Stimulated activated CD8-positive, alpha-beta memory T cell treated with anti-CD3 and anti-CD28 coated beads, Interleukin-12 subunit alpha, Interleukin-12 subunit beta, amount 100 ng/mL, for 24 hours (primary cell): ENCODE measurements at regions not wholly inside any gene's neighbourhood (a gene's known extent, or its start where the extent isn't known, plus 50 kb on each side); places are given as distances from the start of the nearest gene placed in this dataset.

Source experiments
- DNase-seq: peaks from one replicate; pipeline ENCODE4 v3.0.0-alpha.2; 2020; ENCODE audit errors: extremely low read depth

GRCh38 chr7:68006619-68007018, 1010.0 kb downstream of the TYW1 start:
- no peak for DNase-seq

GRCh38 chr7:68009716-68010115, 1013.1 kb downstream of the TYW1 start:
- no peak for DNase-seq

DNA sequence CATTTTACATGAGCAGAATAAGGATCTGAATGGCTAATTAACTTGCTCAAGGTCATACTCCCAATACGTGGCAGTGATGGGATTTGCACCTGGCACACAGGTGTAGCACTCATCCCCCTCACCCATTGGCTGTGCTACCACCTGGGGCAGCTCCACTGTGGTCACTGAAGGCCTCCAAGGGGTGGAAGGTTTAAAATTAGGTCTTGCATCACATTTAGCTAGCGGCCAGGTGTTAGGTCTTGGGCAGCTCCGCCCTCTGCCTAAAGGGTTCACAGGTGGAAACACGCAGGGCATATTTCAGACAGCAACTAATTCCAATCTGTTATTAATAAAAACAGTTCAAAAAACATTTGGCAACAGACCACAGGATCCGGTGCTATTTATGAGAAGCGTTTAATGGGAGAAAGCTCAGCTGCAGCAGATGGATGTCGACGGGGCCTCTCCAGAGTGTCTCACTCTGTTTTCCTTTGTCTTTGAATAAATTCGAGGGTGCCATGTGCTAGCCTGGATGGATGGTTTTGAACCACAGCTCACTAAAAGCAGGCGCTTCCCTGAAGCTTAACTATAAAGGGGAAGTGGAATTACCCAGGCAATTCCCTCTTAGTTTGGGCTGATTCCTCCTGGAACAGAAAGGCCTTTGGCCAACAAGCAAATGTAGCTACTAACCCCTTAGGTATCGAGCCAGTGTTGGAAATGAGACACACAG, 1017.6 kb downstream of the TYW1 start:
- DNase-seq = no peak

- DNase-seq = no peak
These were observed 1018.7 kb downstream of the TYW1 start for GRCh38 chr7:68015122-68015977.

- DNase-seq = no peak
These were observed 1019.4 kb downstream of the TYW1 start for GRCh38 chr7:68015978-68016532.

GRCh38 chr7:68020102-68020501, 1023.5 kb downstream of the TYW1 start:
- DNase-seq = no peak

DNA sequence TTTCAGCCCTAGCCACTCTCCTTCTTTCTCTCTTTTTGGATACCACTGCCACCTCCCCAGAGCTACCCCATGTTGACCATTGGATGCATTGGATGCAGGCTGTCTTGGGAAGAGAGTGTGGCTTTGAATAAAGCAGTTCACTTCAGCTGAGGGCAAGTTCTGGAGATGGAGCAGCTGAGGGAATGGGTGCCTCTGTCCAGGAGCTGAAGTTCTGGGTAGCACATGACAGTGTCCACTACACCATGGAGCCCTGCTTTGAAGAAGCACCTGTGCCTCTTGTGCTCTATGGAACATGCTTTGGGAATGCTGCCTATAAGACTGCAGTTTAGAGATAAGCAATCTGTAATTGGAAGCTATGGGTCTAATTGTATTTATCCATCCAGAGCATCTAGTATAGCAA, 1028.7 kb downstream of the TYW1 start:
- no peak for DNase-seq

DNA sequence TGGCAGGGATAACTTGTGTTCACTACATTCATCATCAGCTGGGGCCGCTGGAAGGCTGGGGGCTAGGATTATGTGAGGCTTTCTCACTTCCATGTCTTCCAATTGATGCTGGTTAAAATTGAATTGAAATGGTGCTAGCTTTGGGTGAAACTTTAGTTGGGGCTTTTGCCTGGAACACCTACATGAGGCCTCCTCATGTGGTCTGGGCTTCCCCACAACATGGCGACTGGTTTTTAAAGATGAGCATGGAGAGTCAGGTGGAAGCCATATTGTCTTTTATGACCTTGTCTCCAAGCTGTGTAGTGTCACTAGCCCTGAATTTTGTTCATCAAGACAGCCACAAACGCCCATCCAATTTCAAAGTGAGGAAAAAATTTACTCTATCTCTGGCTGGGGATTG, 1033.9 kb downstream of the TYW1 start:
- no peak for DNase-seq

DNA sequence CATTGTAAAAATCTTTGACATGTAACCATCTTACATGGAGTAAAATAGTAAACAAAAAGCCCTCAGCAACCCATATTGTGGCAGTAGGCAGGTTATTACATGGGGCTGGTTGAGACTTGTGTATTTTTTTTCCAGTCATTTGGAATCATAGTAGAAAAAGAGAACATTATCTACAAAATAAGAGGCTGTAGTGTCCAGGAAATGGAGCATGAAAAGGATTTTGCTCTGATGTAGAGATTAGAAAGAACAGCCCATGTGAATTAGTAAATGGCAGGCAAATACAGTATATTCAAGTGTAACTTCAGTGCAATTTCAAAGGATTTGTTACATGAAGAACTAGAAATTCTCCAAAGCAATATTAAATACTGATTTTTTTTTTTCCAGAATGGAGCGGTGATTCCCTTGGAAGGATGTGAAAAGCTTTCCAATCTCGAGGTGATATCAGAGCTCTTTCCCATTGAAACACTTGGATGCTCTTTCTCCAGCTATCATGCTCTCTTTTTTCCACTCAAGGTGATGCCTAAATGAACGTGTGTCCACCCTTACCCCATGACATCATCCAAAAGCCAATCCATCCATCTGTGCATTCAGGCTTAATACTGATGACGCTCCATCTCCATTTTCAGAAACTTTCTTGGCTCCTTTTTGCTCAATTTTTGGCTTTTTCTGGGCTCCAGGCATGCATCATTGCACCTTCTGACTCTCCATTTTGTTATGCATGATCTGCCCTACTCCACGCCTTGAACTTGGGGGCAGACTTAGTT, 1034.7 kb downstream of the TYW1 start:
- DNase-seq = no peak

- DNase-seq = no peak
These were observed 1042.1 kb downstream of the TYW1 start for GRCh38 chr7:68038621-68039314.

DNA sequence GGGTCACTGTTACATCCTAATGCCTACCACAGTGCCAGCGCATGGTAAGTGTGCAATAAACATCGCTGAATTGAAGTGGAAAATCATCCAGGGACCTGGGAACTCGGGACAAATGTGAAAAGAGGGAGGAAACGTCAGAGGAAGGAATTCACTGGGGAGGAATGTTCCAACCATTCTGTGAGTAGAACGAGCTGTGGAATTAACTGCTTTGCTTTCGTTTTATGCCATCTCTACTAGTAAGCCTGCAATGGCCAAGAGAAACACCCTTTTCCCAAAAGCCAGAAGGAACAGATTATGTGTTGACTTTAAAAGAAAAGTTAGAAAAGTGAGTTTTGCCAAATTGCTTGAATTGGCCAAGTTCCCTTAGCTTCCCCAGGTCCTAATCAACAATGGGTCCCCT, 1044.9 kb downstream of the TYW1 start:
- DNase-seq = no peak

DNA sequence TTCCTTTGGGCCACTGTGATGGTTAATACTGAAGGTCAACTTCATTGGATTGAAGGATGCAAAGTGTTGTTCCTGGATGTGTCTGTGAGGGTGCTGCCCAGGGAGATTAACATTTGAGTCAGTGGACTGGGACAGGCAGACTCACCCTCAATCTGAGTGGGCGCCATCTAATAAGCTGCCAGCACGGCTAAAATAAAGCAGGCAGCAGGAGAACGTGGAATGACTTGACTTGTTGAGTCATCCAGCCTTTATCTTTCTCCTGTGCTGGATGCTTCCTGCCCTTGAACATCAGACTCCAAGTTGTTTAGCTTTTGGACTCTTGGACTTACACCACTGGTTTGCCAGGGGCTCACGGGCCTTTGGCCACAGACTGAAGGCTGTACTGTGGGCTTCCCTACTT, 1046.9 kb downstream of the TYW1 start:
- no peak for DNase-seq

DNA sequence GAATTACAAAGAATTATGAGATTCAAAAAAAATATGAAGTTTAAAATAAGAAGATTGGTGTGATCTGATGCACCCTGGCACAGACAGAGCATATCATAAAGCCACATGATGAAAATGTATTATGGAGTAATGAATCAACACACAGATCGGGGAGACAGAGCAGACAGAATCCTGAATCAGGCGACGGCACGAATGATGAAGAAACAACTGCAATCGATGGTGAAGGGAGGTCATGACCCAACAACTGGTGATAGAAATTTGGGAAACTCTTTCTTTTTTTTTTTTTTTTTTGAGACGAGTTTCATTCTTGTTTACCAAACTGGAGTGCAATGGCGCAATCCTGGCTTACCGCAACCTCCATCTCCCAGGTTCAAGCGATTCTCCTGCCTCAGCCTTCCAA, 1054.0 kb downstream of the TYW1 start:
- no peak for DNase-seq

- DNase-seq = no peak
These were observed 1061.4 kb downstream of the TYW1 start for GRCh38 chr7:68058014-68058413.

- no peak for DNase-seq
These were observed 1066.5 kb downstream of the TYW1 start for GRCh38 chr7:68063171-68063570.

- DNase-seq = no peak
These were observed 1068.9 kb downstream of the TYW1 start for GRCh38 chr7:68065581-68065980.

- no peak for DNase-seq
These were observed 1071.2 kb downstream of the TYW1 start for GRCh38 chr7:68067845-68068244.

GRCh38 chr7:68070992-68071391, 1074.4 kb downstream of the TYW1 start:
- no peak for DNase-seq

DNA sequence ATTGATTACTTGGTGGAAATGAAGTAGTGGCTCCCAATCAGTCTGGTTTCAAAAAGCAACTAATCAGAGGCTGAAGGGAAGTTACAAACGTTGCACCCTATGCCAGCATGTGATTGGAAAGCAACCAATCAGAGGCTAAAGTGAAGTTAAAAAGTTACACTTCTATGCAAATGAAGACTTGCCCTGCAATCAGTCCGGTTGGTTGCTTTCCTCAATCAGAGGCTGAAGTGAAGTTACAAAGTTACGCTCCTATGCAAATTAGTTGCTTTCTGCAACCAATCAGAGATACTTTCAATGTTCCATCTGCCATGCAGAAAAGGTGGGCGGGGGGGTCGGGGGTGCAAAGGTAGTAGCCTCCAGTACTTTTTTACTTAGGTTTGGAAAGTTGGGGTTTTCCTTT, 1077.1 kb downstream of the TYW1 start:
- DNase-seq = no peak

DNA sequence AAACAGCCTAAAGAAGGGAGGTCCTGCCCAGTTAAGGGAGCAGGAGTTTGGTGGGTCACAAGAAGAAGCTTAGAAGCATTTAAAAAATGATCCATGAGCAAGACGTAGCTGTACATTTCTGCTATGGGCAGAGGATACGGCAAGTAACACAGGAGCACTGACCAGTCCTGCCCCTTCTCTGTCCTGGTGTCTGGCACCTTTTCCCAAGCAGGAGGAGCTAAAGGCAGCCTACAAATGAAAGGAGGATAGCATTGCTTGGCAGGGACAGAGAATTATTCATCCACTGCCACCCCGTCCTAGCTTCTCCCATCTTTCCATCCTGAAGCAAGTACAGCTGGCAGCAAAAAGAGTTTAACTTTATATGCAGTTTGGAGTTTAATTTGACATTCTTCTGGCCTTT, 1077.6 kb downstream of the TYW1 start:
- no peak for DNase-seq

GRCh38 chr7:68078157-68078710, 1081.6 kb downstream of the TYW1 start:
- DNase-seq = no peak
